ENCODE measurements at regions not wholly inside any gene's neighbourhood (a gene's known extent, or its start where the extent isn't known, plus 50 kb on each side); places are given as distances from the start of the nearest gene placed in this dataset.

DNA sequence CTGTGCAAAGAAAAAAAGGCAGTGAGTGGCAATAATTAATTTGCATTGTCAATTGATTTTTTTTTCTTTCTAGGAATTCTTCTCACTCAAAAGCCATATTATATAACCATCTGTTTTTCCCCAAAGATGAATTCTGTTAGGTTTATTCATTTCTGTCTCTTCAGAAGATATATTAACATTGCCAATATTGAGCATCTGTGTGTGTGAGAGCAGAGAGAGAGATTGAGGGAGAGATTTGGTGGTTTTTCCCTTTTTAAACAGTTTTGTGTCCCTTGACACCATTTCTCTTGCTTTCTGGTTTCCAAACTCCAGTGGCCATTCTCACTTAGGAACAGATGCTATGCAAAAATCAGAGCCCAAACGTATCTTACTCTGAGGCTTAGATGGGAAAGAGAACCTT, 112.5 kb downstream of the LACC1 start:
- TF ChIP-seq, protein P1, sequence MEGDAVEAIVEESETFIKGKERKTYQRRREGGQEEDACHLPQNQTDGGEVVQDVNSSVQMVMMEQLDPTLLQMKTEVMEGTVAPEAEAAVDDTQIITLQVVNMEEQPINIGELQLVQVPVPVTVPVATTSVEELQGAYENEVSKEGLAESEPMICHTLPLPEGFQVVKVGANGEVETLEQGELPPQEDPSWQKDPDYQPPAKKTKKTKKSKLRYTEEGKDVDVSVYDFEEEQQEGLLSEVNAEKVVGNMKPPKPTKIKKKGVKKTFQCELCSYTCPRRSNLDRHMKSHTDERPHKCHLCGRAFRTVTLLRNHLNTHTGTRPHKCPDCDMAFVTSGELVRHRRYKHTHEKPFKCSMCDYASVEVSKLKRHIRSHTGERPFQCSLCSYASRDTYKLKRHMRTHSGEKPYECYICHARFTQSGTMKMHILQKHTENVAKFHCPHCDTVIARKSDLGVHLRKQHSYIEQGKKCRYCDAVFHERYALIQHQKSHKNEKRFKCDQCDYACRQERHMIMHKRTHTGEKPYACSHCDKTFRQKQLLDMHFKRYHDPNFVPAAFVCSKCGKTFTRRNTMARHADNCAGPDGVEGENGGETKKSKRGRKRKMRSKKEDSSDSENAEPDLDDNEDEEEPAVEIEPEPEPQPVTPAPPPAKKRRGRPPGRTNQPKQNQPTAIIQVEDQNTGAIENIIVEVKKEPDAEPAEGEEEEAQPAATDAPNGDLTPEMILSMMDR (IDR thresholded peaks at IDR 0.05): no peak

DNA sequence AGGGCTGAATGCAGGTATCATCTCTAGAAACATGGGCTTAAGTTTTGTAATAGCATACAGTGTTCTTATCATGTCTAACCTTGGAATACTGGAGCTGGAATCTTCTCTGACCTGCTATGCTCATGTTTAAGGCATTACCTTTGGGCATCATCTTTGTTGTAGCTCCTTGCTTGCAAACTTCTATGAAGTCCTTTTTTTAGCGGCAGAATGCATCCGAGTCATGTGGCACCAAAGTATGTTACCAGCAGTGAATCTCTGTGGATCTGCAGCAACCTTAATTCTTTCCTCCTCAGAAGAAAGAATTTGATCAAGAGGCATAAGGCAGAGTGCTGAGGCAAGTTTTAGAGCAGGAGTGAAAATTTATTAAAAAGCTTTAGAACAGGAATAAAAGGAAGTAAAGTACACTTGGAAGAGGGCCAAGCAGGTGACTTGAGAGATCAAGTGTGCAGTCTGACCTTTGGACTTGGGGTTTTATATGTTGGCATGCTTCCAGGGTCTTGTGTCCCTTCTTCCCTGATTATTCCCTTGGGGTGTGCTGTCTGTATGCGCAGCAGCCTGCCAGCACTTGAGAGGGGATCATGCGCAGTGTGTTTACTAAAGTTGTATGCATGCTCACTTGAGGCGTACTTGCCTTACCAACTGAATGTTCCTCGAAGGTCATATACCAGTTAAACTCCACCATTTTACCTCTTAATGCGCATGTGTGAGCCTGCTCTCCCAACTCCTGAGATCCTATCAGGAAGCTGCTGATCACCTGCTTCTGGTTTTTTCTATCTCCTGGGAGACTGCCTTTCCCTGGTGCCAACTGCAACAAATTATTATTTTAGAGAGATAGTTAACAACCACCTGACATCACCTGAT, 115.5 kb downstream of the LACC1 start:
- TF ChIP-seq, protein P1 (IDR thresholded peaks at IDR 0.05): no peak

DNA sequence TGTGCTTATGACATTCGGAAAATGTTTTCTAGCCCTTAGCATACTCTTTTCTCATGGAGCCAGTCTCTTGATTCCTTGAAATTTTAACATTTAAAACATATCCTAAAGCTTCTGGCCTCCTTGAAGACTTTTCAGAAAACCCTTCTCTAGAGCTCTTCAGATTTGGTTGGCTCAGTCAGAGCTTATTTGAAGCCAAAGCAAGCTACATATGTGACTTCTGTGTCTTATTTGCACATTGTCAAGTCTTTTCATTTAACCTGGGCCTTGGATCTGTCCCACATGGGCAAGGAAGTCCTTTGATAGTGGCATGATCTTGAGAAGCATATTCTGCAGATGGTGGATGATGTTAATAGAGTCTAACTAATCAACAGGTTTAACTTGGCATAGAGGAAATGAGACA, 116.5 kb downstream of the LACC1 start:
- TF ChIP-seq, protein P1 (IDR thresholded peaks at IDR 0.05): no peak

DNA sequence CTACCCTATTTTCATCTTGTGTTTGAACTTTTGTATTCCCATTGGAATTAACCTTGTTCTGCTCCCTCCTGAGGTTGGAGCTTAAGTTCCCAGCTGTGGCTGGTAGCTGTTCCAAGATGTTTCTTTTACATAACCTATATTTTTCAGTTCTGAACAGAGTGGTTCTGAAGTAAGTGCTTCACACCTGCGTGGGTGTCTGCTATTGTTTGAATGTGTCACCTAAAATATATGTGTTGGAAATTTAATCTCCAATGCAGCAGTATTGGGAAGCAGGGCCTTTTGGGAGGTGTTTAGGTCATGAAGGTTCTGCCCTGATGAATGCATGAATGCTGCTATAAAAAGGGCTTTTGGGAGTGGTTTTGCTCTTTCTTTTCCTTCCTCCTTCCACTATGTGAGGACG, 123.8 kb downstream of the LACC1 start:
- TF ChIP-seq, protein P1 (IDR thresholded peaks at IDR 0.05): no peak

DNA sequence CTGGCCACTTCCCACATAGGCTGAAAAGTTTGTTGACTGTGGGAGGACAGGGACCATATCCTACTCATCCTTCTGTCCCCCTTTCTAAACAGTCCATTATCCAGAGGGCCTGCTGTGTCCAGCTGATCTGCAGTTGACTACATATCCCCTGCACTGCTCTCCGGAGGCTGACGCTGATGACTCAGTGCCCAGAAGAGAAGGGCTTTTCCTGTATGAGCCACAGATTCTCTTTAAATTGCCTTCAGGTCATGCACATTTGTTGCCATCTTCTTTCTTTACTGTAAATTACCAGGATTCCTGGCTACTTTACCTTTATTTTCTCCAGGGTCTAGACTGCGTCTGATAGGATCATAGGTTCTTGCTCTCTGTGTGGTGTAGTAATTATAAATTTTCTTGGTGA, 125.2 kb downstream of the LACC1 start:
- TF ChIP-seq, protein P1 (IDR thresholded peaks at IDR 0.05): no peak

DNA sequence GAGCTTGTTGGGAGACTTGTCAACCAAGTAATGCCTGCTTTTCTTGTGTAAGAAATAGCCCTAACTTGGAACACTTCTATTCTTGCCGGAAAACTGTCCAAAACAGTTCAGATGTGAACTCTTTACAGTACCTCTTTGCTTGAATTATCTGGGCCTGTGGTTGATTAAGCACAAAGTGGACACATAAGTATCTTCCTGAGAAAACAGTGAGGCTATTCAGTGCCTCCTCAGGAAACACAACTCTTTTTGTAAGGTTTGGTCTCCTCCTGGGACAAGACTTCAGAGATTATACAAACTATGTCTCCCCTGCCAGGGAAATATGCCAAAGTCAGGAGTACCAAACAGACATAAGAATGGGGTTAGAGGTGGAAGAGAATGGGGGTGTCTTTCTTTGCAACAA, 127.7 kb downstream of the LACC1 start:
- TF ChIP-seq, protein P1 (IDR thresholded peaks at IDR 0.05): no peak

DNA sequence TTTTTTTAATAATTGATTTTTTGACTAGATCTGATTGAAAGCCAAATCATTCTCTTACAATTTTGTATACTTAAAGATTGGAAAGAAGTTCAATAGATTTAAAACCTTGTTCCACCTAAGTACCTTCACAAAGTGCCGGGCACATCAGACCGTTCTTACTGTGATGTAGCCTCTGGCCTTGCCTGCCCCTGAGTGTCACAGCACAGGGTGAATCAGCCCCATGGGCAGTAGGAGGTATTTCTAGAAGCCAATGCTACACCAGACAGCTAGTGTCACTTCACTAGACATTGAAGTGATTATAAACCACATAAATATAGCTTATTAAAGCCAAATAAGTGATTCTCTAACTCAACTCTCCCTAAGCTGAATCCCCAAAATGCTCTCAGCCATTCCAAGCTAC, 131.3 kb downstream of the LACC1 start:
- TF ChIP-seq, protein P1 (IDR thresholded peaks at IDR 0.05): no peak

Data from LNCAP (cell line).